NCI-H1694 (cell line): ENCODE measurements at regions not wholly inside any gene's neighbourhood (a gene's known extent, or its start where the extent isn't known, plus 50 kb on each side); places are given as distances from the start of the nearest gene placed in this dataset.

Source experiments
- DNase-seq: peaks from one replicate; lab custom pipeline; 2025; lab: John Stamatoyannopoulos, UW

- no peak for DNase-seq
These were observed 105.6 kb upstream of the ELL2 start for GRCh38 chr5:96067251-96067650.

- DNase-seq, result no peak
These were observed 104.7 kb upstream of the ELL2 start for GRCh38 chr5:96066386-96066719.

DNA sequence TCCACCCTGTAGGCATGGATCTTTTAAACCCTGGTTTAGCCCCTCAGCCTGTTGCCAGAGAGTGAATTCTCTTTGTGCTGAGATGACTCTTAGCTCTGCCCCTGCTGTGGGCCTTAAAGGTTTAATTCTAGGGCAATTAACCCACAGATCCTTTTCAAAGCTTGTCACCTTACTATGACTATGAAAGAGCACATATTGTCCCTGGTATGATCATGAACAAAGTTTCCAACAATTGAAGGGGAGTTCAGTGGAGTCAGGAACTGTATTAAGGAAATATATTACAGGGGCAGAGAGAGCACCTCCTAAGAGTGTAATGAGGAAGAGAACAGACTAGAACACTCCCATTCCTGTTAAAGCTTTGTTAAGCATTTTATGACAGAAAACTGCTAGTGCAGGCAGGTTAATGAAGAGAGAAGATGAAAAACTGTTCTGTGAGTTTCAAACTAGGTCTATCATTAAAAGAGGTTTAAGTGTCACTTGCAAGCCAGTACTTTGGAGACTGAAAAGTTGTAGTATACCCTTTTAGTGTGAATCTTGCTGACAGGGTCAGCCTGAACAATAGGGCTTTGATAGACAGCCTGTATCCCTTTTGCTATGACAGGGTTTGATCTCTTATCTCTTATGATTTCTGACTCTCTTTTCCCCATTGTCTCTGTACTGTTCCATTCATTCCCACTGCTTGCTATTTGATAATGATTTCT is 104.2 kb upstream of the ELL2 start:
- DNase-seq, result no peak

DNA sequence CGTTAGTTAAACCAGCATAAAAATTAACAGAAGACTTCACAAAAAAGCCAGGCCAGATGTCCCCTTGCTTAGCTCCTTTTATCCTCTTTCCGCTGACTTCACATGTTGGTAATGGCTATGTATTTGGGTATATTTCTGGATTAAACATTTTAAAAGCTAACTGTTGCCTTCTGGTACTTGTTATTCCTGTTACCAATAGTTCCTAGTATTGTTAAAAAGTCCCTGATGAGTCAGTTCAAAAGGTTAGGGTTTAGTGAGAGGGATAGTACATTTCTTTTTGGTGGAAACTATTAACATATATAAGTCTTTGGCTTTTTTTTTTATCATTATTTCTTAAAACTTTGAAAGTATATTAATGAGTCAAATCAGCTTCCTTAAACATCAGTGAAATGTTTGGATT is 103.2 kb upstream of the ELL2 start:
- DNase-seq, result no peak

DNA sequence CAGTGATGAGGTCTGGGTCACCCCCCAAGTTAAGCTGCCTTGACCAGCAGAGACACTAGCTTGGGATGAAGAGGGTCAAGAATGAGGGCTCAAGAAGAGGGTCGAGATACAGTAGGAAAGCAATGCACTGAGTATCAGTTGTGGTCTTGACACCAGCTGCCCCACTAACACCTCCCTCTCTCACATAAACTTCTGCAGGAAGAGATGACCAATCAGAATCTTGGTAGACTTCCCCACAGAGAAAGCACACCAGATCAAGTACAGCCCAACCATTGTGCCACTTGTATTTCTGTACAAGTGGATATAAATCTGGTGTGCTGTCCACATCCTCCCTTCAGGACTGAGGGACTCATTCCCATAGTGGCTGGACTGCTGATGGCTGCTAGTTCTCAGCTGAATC is 101.2 kb upstream of the ELL2 start:
- DNase-seq, result no peak

GRCh38 chr5:96058084-96058483 is 96.4 kb upstream of the ELL2 start:
- no peak for DNase-seq

DNA sequence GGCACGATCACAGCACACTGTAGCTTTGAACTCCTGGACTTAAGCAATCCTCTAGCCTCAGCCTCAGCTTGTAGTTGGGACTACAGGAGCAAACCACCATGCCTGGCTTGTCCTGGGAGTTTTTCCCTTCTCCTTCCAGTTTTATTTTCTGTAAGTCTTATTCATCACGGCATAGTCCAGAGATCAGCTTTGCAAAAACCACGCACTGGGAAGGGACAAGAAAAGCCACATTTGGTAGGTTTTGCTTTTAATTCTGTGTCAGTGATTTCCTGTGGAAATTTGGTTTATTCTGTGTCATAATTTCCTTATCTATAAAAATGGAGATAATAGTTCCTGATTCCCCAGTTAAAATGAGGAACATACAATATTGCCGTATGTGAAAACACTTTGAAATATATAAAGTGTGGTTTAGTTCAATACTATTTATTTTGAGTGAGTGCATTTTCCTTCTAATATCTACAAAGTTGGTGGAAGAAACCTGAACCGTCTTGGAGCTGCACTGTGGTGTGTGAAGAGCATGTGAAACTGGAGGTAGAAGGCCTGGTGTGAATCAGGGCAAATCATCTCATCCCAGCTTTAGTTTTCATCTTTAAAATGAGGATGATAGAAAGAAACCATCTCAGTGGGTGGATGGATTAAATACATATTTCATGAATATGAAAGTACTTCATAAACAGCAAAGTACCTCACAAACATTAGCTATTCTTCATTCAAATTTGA is 92.8 kb upstream of the ELL2 start:
- no peak for DNase-seq

DNA sequence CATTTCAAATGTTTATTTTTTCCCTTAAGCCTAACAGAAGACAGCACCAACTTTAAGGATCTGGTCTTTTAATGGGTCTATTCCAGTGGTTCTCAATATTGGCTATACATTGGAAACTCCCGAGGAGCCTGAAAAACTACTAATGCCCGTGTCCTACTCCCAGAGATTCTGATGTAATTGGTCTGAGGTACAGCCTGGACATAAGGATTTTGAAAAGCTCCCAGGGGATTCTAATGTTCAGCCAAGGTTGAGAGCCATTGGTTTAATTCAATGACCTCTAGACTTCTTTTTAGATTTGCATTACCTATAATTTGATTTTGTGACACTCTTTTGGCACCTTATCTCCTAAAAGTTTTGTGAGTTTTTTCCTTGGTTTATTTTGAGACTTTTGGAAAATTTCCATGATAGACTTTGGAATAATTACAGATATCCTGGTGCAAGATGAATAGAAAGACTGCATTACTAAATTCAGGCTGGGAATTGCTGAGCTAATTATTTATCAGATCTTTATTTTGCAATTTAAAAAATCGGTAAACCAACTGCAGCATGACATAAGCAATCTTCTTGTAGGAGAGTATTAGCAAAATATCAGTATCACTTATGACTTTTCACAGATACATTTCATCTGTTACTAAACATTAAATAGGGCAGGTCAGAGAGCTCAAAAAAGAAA is 91.5 kb upstream of the ELL2 start:
- no peak for DNase-seq

GRCh38 chr5:96052374-96052773 is 90.7 kb upstream of the ELL2 start:
- no peak for DNase-seq

DNA sequence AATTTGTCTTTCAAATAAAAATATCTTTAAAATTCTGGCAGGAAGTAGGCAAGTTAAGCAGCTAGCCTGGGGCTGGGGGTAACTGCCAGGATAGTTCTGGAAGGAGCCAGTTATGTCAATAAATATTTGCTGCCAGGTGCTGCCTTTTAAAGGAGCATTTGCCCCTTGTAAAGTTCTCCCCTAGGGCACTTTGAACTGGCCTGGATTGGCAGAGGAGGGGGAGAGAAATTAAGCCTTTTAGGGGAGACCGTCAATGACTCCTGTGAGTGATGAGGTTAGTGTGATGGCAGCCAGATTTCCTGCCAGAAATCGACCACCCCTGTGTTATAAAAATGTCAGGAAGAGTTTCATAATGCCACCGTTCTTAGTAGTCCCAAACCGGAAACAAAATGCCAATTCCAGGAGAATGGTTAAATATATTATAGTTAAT is 89.8 kb upstream of the ELL2 start:
- DNase-seq, result no peak

GRCh38 chr5:96050273-96050880 is 88.7 kb upstream of the ELL2 start:
- DNase-seq, result no peak

GRCh38 chr5:96049398-96050272 is 88.0 kb upstream of the ELL2 start:
- no peak for DNase-seq

- DNase-seq, result no peak
These were observed 87.1 kb upstream of the ELL2 start for GRCh38 chr5:96048763-96049162.

GRCh38 chr5:96045888-96046287 is 84.2 kb upstream of the ELL2 start:
- DNase-seq, result no peak

DNA sequence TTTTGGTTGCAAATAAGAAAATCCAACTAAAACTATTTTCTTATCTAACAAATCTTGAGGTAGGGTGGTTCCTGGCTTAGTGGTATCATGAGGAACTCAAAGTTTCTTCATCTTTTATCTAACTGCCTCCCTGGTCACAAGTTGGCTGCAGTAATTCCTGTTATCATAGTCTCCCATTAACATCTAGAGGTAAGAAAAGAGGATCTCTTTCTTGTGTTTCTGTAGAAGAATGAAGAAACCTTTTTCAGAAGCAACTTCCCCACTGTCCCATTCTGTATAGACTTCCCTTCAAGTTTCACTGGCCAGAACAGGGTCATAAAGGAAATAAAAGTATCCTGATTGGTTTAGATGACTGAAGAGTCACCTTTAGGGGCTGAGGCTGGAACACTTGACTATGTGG is 81.8 kb upstream of the ELL2 start:
- no peak for DNase-seq

GRCh38 chr5:96037128-96037527 is 75.5 kb upstream of the ELL2 start:
- DNase-seq, result no peak

GRCh38 chr5:96036301-96036700 is 74.7 kb upstream of the ELL2 start:
- DNase-seq, result no peak

DNA sequence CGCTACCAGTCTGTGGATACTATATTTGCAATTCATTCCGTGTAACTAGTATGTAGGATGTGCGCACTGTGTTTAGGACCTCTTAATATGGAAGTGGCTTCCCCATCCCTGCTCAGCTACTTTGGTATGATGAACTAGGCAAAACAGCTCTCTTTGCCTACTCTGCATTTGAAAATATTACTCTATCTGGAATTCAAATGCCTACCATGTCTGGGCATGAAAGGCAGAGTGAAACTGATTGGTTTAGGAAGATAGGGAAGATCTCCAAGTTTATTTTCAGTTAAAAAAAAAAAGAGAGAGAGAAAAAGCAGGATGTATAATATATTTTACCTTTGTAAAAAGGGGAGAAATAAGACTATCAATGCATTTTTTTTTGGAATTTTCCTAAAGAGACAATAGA is 74.1 kb upstream of the ELL2 start:
- no peak for DNase-seq

- DNase-seq, result no peak
These were observed 71.5 kb upstream of the ELL2 start for GRCh38 chr5:96033116-96033515.

GRCh38 chr5:96031811-96032261 is 70.2 kb upstream of the ELL2 start:
- no peak for DNase-seq

DNA sequence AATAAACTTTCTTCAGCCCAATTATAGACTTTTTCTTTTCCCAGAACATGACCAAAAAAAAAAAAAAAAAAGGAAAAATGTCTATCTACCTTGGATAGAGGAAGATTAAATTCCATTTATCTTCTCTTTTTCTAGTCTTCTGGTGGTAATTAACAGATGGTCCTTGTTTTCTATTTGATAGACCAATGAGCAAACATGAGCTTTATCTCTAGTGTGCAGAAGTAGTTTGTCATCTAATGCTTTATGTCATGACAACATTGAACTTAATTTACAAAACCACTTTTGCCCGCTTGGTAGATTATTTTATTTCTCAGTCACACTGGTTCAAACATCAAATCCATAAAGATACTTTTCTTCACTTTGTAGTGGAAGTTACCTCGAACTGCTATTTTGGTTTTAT is 69.5 kb upstream of the ELL2 start:
- DNase-seq, result no peak
